Panc1 (cell line): ENCODE measurements at regions not wholly inside any gene's neighbourhood (a gene's known extent, or its start where the extent isn't known, plus 50 kb on each side); places are given as distances from the start of the nearest gene placed in this dataset.

Experiments used
- CTCF ChIP-seq: fragments of 450-650 bp; IDR thresholded peaks from 2 replicates; pipeline ENCODE4 v1.5.1; 2017; ENCODE audit warnings: mild to moderate bottlenecking
- POLR2AphosphoS5 ChIP-seq: IDR thresholded peaks from 2 replicates; pipeline ENCODE4 v1.6.1; 2012; ENCODE audit warnings: mild to moderate bottlenecking, low read depth, low read length, moderate library complexity
- TCF7L2 ChIP-seq: IDR thresholded peaks from 2 replicates; pipeline ENCODE4 v1.6.1; 2011; ENCODE audit warnings: mild to moderate bottlenecking, low read depth, low read length, inconsistent platforms

GRCh38 chr5:40172721-40173120 is 507.0 kb upstream of the PTGER4 start:
- TF ChIP-seq CTCF, result no peak
- no peak for TF ChIP-seq TCF7L2
- TF ChIP-seq POLR2AphosphoS5, result no peak
